ENCODE measurements at regions not wholly inside any gene's neighbourhood (a gene's known extent, or its start where the extent isn't known, plus 50 kb on each side); places are given as distances from the start of the nearest gene placed in this dataset.
A peak's percentile ranks its signal among the peaks of the same experiment; 100 is the strongest.

GRCh38 chr9:673264-673965 is 168.1 kb upstream of the DMRT1 start:
- DNase-seq (ENCODE audit: low read depth), result no peak

GRCh38 chr9:673966-674526 is 167.5 kb upstream of the DMRT1 start:
- DNase-seq (ENCODE audit: low read depth), result no peak

GRCh38 chr9:675697-676370 is 165.7 kb upstream of the DMRT1 start:
- no peak for DNase-seq (ENCODE audit: low read depth)

- peak; percentile 58 for DNase-seq (ENCODE audit: low read depth)
Measured at GRCh38 chr9:676780-677438, 164.6 kb upstream of the DMRT1 start.

GRCh38 chr9:677461-678097 is 163.9 kb upstream of the DMRT1 start:
- peak; percentile 72 for DNase-seq (ENCODE audit: low read depth)

GRCh38 chr9:678897-679296 is 162.6 kb upstream of the DMRT1 start:
- no peak for DNase-seq (ENCODE audit: low read depth)

- no peak for DNase-seq (ENCODE audit: low read depth)
Measured at GRCh38 chr9:679462-679861, 162.0 kb upstream of the DMRT1 start.

- peak; percentile 55 for DNase-seq (ENCODE audit: low read depth)
Measured at GRCh38 chr9:680106-680505, 161.4 kb upstream of the DMRT1 start.

GRCh38 chr9:682633-683508 is 158.6 kb upstream of the DMRT1 start:
- DNase-seq (ENCODE audit: low read depth), result peak; percentile 86

GRCh38 chr9:683509-684021 is 157.9 kb upstream of the DMRT1 start:
- no peak for DNase-seq (ENCODE audit: low read depth)

GRCh38 chr9:684054-684890 is 157.2 kb upstream of the DMRT1 start:
- DNase-seq (ENCODE audit: low read depth), result peak; percentile 86

GRCh38 chr9:684941-685340 is 156.6 kb upstream of the DMRT1 start:
- DNase-seq (ENCODE audit: low read depth), result peak; percentile 78

GRCh38 chr9:686321-686813 is 155.1 kb upstream of the DMRT1 start:
- DNase-seq (ENCODE audit: low read depth), result peak; percentile 75

GRCh38 chr9:687034-687785 is 154.3 kb upstream of the DMRT1 start:
- no peak for DNase-seq (ENCODE audit: low read depth)

GRCh38 chr9:687994-688393 is 153.5 kb upstream of the DMRT1 start:
- no peak for DNase-seq (ENCODE audit: low read depth)

GRCh38 chr9:690517-691111 is 150.9 kb upstream of the DMRT1 start:
- DNase-seq (ENCODE audit: low read depth), result no peak

GRCh38 chr9:691825-692400 is 149.6 kb upstream of the DMRT1 start:
- no peak for DNase-seq (ENCODE audit: low read depth)

- no peak for DNase-seq (ENCODE audit: low read depth)
Measured at GRCh38 chr9:692636-693129, 148.8 kb upstream of the DMRT1 start.
